Left kidney (tissue), 1 donor: ENCODE measurements at regions not wholly inside any gene's neighbourhood (a gene's known extent, or its start where the extent isn't known, plus 50 kb on each side); places are given as distances from the start of the nearest gene placed in this dataset.

Experiments
- DNase-seq: peaks from one replicate; pipeline ENCODE4 v3.0.0-alpha.2; 2013

DNA sequence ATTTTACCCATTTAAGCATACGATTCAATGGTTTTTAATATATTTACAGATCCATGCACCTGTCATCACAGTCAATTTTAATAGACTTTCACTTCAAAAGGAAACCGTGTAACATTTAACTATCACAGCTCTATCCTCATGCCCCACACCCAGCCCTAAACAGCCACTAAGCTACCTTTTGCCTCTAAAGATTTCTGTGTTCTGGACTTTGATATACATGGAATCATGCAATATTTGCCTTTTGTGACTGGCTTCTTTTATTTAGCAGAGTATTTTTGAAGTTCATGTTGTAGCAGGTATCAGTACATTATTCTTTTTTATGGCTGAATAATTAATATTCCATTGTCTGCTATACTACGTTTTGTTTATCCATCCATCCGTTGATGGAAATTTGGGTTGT is 50.3 kb upstream of the STX16 start:
- DNase-seq, result no peak

GRCh38 chr20:58599966-58600365 is 51.1 kb upstream of the STX16 start:
- DNase-seq, result no peak

DNA sequence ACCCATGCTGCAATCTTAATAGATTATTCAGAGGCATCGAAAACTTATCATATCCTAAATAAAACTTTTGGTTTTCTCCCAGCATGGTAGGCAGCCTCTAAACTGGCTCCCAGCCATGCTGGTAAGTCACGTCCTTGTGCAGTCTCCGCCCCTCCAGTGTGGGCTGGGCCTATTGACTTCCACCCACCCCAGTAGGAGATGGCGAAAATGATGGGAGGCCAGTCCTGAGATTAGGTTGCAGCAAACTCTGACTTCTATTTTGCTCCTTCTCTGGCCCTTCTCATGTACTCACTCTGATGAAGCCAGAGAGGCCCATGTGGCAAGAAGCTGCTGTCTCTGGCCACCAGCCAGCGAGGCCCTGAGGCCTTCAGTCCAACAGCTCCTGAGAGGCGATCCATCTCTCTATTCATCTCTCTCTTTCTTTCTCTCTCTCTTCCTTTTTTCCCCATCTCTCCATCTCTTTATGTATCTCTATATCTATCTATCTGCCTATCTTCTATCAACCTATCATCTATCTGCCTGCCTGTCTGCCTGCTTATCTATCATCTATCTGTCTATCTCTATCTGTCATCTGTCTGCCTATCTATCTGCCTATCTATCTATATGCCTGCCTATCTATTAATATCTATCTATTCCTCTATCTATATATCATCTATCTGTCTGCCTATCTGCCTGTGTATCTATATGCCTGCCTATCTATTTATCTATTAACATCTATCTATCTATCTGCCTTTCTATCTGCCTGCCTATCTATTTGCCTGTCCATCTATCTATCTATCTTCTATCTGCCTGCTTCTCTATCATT is 52.7 kb upstream of the STX16 start:
- no peak for DNase-seq

DNA sequence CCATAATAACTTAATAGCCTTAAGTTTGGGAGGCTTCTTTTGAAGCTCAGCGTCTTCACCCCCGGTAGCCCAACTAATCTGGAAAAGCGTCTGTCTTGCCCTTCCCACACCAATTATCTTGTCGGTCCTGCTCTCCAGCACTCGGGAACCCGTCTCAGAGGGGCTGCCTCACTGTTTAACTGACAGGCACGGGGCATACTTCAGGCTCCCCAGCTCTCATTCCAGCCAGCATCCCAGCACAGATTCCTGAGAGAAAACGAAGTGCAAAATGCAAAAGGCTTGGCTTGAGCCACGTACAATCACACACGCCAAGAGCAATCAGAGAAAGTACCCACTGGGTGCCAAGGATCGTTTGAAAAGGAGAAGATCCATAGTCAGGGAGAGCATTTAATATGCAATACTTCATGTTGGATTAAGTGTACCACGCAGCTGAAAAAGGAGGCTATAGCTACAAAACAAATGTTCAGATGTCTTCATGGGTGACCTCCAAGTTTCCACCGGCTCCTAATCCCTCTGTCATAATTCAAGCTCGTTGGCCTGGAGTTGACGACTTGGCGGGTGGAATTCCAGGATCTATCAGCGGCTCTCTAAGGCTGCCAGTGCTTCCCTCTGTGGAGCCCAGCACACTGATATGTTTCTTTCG is 53.7 kb upstream of the STX16 start:
- DNase-seq, result no peak

GRCh38 chr20:58596750-58597248 is 54.3 kb upstream of the STX16 start:
- DNase-seq, result no peak

DNA sequence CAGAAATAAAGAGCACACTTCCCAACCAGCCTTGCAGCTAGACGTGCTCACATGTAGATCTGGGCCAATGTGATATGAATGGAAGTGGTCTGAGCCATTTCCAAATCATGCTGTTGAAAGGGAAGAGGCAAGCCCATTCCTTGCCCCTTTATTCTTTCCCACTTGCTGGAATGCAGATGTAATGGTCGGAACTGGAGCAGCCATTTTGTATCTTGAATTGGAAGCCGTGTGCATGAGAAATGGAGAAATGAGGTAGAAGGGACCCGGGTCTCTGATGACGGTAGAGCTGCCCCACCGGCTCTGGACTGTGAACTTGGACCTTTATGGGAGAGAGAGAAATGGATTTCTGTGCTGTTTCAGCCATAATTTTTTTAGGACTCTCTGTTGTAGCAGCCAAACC is 54.8 kb upstream of the STX16 start:
- no peak for DNase-seq

DNA sequence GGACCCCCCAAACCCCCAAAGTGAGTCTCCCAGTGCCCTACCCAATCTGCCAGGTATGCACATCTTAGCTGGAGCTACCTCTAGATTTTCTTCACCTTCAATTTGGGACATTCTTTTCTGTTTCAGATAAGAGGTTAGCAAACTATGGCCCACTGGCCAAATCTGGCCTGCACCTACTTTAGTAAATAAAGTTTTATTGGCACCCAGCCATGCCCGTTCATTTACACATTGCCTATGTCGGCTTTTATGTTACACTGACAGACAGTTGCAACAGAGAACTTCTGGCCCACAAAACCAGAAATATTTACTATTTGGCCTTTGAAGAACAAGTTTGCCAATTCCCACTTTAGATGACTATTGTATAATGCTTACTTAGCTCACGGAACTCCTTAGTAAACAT is 55.9 kb upstream of the STX16 start:
- DNase-seq, result no peak

GRCh38 chr20:58593880-58594638 is 57.0 kb upstream of the STX16 start:
- no peak for DNase-seq

- DNase-seq, result no peak
Observed at GRCh38 chr20:58592076-58592695, 58.9 kb upstream of the STX16 start.

- no peak for DNase-seq
Observed at GRCh38 chr20:58590679-58591473, 60.2 kb upstream of the STX16 start.

DNA sequence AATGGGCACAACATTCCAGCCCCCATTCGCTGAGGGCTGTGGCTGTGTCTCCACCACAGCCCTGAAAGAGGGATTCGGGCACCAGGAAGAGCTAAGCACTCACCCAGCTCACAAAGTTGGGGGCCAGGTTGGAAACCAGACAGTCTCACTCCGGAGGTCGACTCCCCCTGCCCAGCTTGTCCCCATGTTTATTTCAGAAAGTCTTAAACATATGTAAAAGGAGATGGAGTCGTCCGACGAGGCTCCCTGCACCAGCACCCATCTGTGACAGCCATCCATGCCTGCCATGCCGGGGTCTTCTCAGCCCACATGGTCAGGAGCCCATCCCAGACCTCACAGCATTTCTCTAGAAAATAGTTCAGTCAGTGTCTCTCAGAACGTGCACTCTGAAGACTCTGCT is 63.6 kb upstream of the STX16 start:
- DNase-seq, result no peak

DNA sequence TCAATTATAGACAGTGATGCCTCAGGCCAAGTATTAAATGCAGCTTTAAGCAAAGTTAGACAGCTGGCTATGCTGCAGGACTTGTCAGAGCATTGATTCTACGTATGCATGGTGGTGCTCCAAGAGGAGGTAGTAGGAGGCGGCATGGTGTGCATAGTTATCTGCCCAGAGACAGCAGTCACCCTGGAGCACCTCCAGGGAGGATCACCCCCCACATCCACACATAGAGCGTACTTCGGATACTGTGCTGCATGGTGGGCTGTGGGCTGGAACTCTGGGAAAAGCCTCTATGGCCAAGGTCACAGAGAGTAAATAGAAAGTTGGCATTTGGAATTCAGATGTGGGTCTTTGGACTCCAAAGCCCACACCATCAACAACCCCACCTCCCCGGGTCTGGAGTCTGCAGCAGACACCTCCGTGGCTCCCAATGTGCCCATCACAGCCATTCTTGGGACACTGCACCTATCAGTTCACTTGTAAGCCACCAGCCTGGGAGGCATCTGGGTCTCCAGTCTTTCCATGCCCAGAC is 64.5 kb upstream of the STX16 start:
- no peak for DNase-seq

- no peak for DNase-seq
Observed at GRCh38 chr20:58585753-58586540, 65.1 kb upstream of the STX16 start.

DNA sequence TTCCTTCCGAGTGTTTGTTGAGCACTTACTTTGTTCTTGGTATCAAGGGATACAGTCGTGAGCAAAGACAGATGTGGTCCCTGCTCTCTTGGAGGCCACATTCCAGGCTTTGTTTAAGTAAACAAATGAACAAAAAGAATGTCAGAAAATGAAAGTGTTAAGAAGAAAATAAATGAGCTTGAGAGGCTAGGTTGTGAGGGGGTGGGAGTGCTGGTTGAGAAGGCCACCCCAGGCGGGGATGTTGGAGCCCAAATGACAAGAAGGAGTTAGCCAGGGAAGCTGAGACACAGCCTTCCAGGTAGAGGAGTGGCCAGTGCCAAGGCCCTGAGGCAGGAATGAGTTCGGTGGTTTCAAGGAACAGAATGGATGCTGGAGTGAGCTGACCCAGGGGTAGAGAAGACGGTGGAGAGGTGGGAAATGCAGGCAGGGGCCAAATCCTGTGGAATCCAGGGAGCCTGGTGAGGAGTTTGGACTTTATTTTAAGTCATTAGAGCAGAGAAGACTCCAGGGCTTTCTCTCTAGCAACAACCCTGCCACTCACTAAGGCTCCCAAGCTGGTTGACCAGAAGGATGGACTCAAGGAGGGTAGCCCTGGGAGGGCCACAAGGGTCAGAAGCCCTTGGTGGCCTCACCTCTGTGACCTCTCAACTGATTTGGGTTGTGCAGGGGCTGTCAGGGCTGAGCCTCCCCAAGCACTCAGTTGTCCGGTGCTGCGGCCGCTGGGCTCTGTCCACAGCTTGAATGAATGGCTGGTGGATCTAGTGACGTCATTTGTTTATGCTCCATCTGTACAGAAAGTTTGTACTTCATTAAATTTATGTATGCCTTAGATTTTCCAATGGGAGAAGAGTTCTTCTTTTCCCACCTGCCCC is 66.0 kb upstream of the STX16 start:
- no peak for DNase-seq

DNA sequence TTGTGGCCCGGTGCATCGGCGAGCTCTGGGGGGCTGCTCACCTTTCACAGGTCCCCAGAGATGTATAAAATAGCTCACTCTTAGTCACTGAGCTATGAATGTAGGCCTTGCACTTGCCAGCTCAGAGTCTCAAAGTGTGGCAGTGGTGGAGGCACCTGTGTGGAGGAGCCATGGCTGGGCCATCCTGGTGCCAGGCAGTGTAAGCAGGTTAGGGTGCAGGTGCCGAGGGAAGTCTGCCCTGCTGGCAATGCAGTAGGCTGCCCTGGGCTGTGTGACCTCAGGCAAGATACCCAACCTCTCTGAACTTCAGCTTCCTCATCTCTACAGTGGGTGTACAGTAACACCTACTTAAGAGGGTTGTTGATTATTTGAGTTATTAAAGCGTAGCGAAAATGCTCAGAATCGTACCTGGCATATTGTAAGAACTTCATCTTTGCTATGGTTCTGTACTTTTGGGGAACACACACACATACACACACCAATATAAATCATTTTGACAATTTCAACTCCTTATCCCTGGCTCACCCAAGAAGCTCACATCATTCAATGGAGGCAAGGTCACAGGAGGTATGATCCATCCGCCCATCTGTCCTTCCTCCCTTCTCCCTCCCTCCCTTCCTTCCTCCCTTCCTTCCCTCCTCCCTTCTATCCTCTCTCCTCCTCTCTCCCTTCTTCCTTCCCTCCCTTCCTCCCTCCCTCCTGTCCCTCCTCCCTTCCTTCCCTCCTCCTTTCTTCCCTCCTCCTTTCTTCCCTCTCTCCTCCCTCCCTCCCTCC is 66.8 kb upstream of the STX16 start:
- DNase-seq, result no peak

DNA sequence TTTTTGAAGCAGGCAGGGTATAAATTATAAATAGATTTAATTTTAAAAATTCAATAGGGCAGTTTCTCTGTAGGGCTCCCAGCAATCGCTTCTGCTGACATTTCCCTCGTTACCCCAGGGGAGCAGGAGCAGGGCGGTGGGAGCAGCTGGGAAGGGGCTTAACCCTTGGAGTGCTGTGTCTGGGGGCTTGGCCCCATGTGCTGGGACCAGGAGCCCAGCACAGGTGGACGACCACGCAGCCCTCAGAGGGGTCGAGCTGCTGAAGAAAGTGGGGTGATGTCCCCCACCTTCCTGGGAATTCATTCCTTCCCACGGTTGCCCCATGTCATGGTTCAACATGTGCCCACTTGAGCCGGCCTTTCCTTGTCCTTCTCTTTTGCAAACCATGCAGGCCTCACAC is 67.5 kb upstream of the STX16 start:
- DNase-seq, result no peak

GRCh38 chr20:58583176-58583575 is 67.9 kb upstream of the STX16 start:
- DNase-seq, result no peak

DNA sequence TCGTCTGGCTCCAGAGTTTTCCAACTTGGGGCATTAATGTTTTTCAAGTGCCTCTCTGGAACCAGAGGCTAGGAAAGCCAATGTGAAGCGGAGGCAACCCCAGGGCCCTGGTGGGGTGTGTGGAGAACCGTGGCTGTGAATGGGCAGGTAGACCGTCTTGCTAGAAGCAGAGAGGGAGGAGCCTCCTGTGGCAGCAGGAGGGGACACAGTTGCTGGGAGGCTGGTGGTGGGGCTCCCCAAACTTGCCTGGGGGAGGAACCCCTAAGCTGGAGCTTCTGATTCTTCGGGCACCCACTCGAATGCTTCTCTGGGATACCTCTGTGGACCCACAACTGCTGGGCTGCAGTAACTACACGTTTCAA is 65.3 kb upstream of the APCDD1L start:
- no peak for DNase-seq
